ENCODE measurements at regions not wholly inside any gene's neighbourhood (a gene's known extent, or its start where the extent isn't known, plus 50 kb on each side); places are given as distances from the start of the nearest gene placed in this dataset.

DNA sequence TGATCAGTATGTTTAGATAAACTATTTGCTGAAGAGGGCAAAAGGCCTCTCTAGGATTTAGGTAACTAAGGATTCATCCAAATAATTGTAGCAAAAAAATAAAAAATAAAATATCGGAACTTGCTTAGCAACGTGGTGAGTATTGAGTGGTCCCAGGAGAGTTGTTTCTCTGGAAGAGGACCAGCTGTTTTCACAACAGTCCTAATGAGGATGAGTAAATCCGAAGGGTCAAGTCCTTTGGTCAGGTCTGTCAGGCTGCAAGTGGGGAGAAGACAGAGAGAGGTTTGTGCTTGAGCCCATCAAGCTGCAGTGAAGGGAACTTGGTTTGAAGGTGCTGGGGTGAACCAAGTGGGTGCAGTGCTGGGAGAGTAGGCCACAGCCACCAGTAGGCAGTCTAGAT lies 539.2 kb downstream of the SLC4A3 start:
- no peak for DNase-seq (ENCODE audit: low spot score)

- no peak for DNase-seq (ENCODE audit: low spot score)
Measured at GRCh38 chr2:220167956-220168355, 540.5 kb downstream of the SLC4A3 start.

- DNase-seq (ENCODE audit: low spot score): no peak
Measured at GRCh38 chr2:220168891-220169546, 541.6 kb downstream of the SLC4A3 start.

- DNase-seq (ENCODE audit: low spot score): no peak
Measured at GRCh38 chr2:220174826-220175225, 547.4 kb downstream of the SLC4A3 start.

DNA sequence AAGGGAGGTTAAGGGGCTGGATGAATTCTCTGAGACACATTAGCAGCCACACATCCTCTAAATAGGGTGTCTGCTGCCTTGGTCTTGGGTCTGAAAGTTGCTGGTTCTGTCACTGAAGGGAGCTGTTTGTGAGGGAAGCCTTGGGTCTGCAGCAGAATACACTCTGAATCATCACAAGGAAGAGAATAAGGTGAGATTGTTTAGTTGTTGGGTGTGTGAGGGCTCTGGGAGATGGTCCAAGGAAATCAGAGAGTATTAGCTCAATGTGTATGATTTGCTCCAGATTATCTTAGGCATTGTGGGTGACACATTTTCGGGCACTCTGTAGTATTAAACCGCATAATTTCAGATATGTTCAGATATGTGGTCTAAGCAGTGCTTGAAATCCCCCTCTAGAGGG lies 548.5 kb downstream of the SLC4A3 start:
- no peak for DNase-seq (ENCODE audit: low spot score)

- DNase-seq (ENCODE audit: low spot score): no peak
Measured at GRCh38 chr2:220178991-220179695, 551.7 kb downstream of the SLC4A3 start.

DNA sequence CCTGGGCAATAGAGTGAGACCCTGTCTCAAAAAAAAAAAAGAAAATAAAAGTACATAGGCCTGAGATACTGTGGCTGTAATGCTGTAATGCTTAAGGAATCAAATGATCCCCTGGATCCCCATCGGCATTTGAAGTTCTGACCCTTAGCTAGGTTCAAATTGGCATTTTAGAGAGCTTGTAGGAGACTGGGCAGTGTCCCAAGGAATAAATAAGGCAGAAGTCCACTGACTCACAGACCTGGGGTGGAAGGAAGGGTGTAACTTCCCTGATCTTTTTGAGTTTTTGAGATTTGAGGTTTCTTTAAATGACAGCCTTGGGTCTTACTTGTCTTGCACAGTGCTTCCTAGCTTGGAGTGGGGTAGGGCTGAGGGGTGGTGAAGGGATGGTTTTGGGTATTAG lies 553.7 kb downstream of the SLC4A3 start:
- DNase-seq (ENCODE audit: low spot score): no peak

- no peak for DNase-seq (ENCODE audit: low spot score)
Measured at GRCh38 chr2:220182790-220183189, 555.4 kb downstream of the SLC4A3 start.

DNA sequence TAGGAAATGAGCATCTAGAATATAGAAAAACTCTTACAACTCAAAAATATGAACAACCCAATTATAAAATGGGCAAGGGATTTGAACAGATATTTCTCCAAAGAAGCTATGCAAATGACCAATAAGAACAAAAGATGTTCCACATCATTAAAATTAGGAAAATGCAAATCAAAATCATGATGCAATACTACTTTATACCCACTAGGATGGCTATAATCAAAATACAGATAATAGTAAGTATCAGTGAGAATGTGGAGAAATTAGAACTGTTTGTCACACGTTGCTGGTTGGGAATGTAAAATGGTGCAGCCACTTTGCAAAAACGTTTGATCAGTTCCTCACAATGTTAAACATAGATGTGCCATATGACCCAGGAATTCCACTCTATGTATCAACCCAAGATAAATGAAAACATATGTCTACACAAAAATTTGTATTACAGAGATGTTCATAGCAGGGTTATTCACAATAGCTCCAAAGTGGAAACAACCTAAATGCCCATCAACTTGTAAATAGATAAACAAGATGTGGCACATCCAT lies 558.4 kb downstream of the SLC4A3 start:
- DNase-seq (ENCODE audit: low spot score): no peak

DNA sequence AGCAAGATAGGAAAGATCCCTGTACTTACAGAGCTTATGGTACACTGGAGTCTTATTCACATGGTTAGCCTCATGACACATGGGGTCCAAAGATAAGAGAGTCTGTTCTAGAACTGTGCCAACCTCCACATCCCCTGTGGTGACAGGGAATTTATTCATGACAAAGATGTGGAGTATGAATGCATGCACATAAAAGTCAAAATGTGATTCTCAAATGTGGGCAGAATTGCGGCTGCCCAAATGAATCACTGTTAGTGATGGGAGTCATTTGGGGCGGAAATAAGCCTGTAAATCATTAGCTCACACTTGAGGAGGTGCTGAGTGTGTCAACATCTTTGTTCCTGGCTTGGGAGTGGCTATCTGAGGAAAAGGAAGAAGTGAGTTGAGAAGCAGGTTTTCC lies 560.6 kb downstream of the SLC4A3 start:
- peak; percentile 63 for DNase-seq (ENCODE audit: low spot score)

- DNase-seq (ENCODE audit: low spot score): no peak
Measured at GRCh38 chr2:220191031-220191430, 563.6 kb downstream of the SLC4A3 start.

GRCh38 chr2:220191737-220192136 lies 564.3 kb downstream of the SLC4A3 start:
- DNase-seq (ENCODE audit: low spot score): no peak

GRCh38 chr2:220192994-220193753 lies 565.7 kb downstream of the SLC4A3 start:
- DNase-seq (ENCODE audit: low spot score): no peak

DNA sequence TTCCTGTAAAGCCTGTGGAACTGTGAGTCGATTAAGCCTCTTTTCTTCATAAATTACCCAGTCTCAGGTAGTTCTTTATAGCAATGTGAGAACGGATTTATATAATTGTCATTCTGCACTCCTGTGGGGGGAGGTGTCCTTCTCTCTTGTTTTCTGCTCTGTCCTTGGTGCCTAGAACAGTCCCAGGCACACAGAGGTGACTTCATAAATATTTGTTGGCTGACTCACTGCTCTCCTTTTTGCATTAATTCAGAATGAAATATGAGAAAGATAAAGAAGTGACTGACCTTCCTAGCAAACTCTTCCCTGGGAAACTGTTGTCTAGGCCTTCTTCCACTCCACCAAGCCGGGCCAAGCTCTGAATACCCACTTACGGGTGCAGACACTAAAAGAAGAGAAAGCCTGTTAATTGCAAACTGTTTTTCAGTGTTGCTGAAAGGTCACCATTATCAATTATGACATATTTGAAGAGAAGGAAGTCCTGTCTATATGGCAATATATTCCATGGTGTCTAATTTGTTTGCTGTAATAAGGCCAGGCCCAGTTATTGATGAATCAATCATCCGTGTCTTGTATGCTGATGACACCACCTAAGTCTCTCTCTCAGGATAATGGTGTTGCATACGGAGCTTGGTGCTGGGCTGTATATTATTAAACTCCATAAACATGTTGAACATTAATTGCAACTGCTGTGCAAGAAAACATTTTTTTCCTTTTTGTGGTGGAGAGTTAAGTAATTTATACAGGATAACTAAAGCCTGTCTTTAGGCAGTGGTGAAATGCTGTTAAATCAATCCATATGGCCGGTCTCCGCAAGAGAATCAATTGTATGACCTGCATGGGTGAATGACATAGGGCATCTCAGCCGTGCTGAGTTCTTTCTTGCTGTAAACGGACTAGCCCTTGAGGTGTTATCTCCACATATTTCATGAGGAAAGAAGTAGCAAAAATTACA lies 567.5 kb downstream of the SLC4A3 start:
- no peak for DNase-seq (ENCODE audit: low spot score)

DNA sequence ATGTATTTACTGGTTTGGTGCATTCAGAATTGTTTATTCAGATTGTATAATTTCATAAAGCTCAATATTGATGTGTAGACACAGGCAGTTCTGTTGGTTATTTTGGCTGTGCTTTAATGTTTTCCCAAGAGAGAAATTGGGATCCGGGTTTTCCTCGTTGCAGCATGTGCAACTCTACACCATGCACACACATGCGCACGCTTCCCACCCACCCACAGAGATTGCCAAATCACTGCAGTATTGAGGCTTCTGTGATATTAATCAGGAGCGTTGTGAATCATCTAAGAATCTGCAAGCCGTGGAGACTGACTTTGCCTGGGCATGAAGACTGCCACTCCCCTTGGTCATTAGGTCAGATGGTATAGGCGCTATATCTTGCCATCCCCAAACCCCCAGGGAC lies 571.5 kb downstream of the SLC4A3 start:
- DNase-seq (ENCODE audit: low spot score): no peak

- DNase-seq (ENCODE audit: low spot score): no peak
Measured at GRCh38 chr2:220202066-220202465, 574.6 kb downstream of the SLC4A3 start.

DNA sequence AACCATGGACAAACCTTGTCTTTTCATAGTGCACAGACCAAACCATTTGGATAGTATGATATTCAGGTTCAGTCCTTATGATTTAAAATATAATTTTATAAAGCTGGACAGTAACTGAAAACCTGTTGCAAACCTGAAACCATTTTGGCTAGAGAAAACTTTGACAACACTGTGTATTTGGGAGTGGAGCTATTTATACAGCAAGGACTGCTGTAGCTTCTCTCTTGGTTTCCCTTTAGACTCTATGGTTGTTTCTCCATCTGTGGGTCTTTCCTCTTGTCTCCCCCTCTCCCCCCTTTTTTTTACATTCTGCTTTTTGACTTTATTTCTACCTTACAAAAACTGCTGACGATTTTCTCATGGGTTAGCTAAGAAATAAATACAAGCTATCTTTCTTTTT lies 581.7 kb downstream of the SLC4A3 start:
- no peak for DNase-seq (ENCODE audit: low spot score)

DNA sequence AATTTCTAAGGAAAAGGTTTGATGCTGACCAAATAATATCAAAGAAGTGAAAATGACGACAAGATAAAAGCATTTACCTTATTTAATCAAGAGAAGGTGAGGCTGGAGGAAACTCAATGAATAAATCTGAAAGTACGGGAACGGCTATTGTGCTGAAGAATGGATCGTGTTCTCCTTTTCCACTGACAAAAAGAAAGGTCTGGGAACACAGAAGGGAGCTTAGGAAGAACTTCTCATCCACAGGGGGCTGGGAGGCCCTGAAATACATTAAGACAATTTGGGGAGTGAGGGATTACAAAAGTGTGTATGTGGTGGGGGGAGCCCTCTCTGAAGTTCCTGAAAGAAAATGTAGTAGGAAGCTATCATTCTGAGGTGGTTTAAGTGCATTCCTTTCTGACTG lies 582.3 kb downstream of the SLC4A3 start:
- DNase-seq (ENCODE audit: low spot score): no peak

DNA sequence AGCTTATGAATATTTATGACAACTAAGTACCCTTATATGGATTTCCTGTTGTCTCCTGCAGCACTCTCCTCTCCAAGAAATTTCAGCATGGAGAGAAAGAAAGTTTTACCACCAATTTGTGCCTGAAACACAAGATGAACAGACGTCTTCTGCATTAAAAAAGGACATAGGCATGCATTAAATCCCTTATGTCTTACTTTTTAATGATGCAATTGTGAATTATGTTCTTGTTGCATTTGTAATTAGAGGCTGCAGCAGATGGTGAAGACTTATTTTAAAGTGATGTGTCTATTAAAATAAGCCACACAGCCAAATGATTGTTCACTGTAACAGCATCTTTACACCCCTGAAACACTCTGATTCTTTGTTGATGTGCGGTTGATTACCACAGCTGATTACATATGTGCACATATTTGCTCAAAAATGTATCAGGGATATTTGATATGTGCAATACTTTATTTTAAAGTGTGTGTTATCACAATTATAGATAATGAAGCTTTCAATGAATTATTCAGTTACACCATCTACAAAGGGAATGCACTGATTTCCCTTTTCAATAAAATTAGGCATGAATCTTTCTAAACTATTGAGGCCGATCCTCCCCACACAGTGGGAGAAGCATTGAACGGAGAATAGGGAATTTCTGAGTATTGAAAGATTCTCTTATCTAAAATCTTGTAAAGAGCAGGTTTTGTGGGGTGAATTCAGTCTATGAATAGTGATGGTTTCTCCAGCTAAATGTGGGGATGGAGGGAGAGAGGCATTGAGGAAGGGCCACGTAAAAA lies 585.1 kb downstream of the SLC4A3 start:
- no peak for DNase-seq (ENCODE audit: low spot score)

DNA sequence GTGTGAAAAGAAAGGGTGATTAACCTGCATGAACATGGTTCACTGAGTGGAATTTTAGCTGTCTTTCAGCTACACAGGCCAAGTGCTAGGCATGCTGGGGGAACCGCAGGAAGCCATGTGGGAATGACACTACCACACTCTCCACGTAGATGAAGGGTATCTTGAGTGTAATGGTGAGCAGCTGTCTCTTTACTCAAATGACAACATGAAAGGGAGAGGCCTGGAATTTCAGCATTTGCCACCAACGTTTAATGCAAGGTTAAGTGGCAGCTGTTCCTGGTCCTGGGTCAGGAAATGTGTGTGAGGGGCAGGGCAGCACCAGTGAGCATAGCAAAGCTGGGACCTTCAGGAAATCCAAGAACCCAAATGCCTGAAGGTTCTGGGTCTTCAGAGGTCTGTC lies 588.4 kb downstream of the SLC4A3 start:
- no peak for DNase-seq (ENCODE audit: low spot score)

- no peak for DNase-seq (ENCODE audit: low spot score)
Measured at GRCh38 chr2:220219371-220219770, 591.9 kb downstream of the SLC4A3 start.
